NCI-H2196 (cell line): ENCODE measurements at regions not wholly inside any gene's neighbourhood (a gene's known extent, or its start where the extent isn't known, plus 50 kb on each side); places are given as distances from the start of the nearest gene placed in this dataset.
"Not testable (repeated sequence)": the region's sequence is repeated elsewhere in the genome, so short reads cannot be mapped to it uniquely, and the experiment has no call there.

ENCODE experiments used
- DNase-seq: peaks from one replicate; lab custom pipeline; 2025; ENCODE audit not compliant: unreplicated experiment; lab: John Stamatoyannopoulos, UW

DNA sequence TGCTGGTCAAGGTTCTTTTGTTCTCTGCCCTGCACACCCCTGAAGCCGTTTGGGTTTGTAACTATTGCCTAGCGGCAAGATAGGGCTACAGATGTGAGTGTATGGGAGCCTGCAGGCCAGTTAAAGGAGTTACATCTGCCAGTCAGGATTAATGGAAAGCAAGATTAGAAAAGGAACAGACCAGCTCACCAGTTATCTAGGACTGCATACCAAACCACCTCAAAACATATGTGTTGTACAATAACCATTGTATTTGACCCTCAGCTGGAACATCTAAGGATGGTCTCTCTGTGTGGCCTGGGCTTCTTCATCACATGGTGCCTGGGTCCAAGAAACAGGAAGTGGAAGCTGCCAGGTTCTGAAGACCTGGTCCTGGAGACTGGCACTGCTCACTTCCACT, 52.5 kb upstream of the FBXO28 start:
- DNase-seq, result no peak

- no peak for DNase-seq
These were observed 53.9 kb upstream of the FBXO28 start for GRCh38 chr1:224059897-224060427.

GRCh38 chr1:224058303-224058702, 55.6 kb upstream of the FBXO28 start:
- DNase-seq, result no peak

DNA sequence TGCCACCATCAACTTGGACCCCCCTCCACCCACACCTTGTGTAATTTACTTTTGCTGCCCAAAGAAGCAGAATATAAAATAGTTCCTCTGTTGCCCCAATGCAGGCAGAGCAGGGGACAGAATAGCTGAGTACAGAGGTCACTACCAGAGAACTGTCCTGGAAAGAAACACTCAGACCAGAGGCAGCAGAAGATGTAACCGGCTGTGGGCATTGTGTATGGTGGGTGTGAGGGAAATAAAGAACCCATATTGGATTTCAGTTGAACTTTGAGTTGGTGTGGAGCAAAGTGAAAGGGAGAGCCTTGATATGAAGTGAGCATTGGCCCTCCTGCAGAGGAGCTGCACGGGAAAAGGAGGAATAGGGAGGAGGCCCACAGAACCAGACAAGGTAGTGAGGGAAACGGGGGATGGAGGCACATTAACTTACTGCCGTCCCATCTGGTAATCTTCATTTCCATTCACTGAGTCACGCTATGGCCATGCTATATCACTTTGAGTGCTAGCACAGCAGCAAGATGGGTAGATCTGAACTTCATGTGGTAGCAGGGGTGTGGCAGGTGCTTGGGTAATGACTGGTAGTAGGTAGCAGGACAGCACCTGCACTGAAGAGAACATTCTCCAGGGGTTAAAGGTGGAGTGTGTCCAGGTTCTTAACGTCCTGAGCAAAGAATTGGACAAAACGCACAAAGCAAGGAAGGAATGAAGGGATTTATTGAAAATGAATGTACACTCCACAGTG, 56.3 kb upstream of the FBXO28 start:
- DNase-seq, result no peak

- no peak for DNase-seq
These were observed 59.3 kb upstream of the FBXO28 start for GRCh38 chr1:224054611-224055010.

DNA sequence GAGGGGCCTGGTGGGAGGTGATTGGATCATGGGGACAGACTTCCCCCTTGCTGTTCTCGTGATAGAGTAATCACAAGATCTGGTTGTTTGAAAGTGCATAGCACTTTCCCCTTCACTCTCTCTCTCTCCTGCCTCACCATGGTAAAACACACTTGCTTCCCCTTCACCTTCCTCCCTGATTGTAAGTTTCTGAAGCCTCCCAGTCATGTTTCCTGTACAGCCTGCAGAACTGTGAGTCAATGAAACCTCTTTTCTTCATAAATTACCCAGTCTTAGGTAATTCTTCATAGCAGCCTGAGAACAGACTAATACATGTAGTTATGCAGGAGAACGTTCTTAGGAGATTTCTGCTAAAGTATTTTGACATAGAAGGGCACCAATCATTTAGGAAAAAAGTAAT, 59.9 kb upstream of the FBXO28 start:
- DNase-seq, result no peak

DNA sequence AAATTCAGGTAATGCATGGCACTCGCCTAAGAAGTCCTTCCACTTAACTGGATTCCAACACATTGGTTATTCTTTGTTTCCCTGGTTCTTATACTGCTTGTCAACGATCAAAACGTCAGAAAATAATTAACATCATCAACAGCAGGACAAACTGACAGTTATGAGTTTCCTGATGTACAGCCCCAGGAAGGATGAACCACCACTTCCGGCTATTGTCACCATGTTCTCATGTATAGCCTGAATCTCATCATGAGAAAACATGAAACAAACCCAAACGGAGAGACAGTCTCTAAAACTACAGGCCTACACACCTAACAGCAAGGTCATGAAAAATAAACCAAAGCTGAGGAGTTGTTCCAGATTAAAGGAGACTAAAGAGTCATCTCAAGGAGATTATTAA, 60.5 kb upstream of the FBXO28 start:
- no peak for DNase-seq

DNA sequence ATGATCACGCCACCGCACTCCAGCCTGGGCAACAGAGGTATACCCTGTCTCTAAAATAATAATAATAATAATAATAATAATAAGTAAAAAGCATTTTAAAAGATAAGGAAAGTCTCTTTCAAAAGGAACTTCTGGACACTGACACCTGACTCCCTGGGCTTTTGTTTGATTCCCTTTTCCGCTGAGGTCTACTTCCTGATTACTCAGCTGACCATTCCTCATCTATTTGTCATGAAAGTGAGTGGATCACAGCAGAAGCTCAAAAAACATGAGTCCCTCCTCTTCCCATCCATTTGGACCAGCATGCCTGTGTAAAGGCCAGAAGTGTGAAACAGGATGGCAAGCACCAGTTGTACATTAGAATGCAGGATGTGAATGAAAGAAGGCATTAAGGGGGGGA, 61.1 kb upstream of the FBXO28 start:
- no peak for DNase-seq

- DNase-seq, result not testable (repeated sequence)
These were observed 62.1 kb upstream of the FBXO28 start for GRCh38 chr1:224051782-224052181.

DNA sequence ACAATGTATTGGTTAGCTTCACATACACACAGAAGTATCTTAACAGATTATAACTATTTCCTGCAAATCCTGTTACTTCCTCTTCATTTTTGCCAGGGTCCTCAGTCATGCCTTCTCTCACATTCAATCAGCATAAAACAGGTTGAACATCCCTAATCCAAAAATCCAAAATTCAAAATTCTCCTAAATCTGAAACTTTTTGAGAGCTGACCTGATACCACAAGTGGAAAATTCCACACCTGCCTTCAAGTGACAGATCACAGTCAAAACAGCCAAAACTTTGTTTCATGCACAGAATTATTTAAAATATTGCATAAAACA, 62.9 kb upstream of the FBXO28 start:
- no peak for DNase-seq

DNA sequence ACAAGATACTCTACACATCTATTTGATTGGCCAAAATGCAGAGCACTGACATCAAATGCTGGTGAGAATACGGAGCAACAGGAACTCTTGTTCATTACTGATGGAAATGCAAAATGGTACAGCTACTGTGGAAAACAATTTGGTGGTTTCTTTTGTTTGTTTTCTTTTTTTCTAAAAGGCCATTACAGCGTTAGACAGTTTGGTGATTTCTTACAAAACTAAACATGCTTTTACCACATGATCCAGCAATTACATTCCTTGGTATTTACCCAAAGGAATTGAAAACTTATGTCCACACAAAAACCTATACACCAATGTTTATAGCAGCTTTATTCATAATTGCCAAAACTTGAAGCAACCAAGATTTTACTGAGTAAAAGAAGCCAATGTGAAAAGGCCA, 66.4 kb upstream of the FBXO28 start:
- no peak for DNase-seq

- no peak for DNase-seq
These were observed 68.4 kb upstream of the FBXO28 start for GRCh38 chr1:224045556-224045955.

GRCh38 chr1:224044420-224044819, 69.5 kb upstream of the FBXO28 start:
- no peak for DNase-seq

- DNase-seq, result no peak
These were observed 71.3 kb upstream of the FBXO28 start for GRCh38 chr1:224042557-224043118.

GRCh38 chr1:224041032-224041431, 72.9 kb upstream of the FBXO28 start:
- no peak for DNase-seq

DNA sequence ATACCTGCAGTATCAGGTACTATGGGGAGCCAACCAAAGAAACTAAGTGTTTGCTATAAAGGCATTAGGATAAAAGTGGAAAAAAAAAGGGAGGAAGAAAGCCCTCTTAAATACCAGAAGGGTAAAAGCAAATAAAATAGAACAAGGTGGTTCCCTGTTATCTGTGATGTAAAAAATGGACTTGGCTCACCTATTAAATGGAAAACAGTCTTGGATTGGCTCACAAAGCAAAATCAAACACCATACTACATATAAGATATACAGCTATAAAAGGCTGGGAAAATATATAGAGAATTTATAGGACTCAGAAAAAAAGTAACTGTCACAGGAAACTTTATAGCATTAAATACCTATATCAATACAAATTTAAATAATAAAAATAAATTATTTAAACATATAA, 73.5 kb upstream of the FBXO28 start:
- not testable (repeated sequence) for DNase-seq

DNA sequence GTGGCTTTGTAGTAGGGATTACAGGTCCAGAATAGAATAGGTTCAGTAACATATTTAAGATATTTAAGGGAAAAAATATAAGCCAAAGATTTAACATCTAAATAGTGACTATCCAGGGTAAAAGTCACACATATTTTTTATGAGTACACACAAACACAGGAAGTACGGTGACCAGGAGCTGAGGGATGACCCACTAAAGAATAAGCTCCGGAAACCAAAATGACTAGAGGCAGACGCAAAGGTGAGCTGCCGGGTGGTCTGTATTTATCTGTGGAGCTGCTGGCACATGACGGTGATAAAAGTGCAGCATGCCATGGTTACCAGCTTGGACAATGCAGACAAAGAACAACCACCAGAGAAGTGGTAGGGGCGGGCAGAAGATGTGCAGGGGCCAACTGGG, 73.9 kb upstream of the FBXO28 start:
- DNase-seq, result not testable (repeated sequence)

- not testable (repeated sequence) for DNase-seq
These were observed 75.1 kb upstream of the FBXO28 start for GRCh38 chr1:224038832-224039231.

- not testable (repeated sequence) for DNase-seq
These were observed 76.5 kb upstream of the FBXO28 start for GRCh38 chr1:224037362-224037761.

GRCh38 chr1:224032608-224033276, 81.2 kb upstream of the FBXO28 start:
- DNase-seq, result not testable (repeated sequence)

GRCh38 chr1:224031986-224032385, 81.9 kb upstream of the FBXO28 start:
- not testable (repeated sequence) for DNase-seq

DNA sequence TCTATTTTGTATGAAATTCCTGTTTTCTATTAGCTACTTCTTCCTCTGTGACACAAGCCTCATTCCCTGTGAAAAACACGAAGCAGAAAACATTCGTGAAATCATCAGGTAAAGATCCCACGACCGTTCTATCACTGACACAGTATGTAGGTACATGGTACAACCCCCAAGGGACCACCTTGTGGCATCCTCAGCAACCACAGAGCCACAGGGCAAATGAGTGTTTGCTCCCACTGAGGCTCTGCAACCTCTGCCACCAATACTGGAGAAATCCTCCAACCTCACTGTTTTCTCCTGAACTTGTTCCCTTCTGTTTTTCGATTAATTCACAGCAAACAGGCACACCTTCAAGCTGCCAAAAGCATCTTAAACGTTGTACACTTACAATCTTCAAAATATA, 83.7 kb upstream of the FBXO28 start:
- not testable (repeated sequence) for DNase-seq
